ENCODE measurements at regions not wholly inside any gene's neighbourhood (a gene's known extent, or its start where the extent isn't known, plus 50 kb on each side); places are given as distances from the start of the nearest gene placed in this dataset.
"Not testable (repeated sequence)": the region's sequence is repeated elsewhere in the genome, so short reads cannot be mapped to it uniquely, and the experiment has no call there.

DNA sequence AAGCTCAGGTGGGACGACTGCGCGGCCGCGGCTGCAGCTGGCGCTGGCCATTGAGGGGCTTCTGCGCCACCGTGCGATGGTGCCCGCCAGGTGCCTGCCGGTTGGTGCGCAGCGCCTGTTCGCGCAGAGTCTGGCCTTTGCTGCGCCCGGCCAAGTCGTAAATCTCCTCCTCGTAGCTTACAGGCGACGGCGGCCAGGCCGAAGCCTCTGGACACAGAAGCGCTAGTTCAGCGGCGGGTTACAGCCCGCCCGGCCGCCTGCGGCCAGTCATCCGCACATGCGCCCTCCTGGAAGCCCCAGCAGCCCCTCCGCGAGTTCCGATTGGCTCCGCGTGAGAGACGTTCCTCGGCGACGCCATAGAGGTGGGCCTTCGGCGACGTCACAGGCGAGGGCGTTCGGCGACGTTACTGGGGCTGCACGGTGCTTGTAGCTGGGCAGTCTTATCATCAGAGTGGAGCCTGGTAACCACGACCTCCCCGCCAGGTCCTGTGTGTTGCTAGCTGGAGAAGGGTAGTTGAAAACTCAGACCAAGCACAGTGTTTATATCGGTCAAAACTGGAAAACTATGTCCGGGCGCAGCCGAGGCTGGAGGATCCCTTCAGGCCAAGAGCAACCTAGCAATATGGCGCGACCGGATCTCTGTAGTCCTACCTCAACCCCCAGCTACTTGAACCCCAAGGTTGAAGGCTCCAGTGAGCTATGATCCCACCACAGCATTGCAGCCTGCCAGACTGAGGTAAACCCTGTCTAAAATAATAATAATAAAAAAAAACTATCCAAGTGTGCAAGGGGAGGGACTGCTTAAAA, 265.7 kb downstream of the OR4C45 start:
- DNase-seq, result no peak
- Mint-ChIP-seq H3K9me3 (peaks cover 10% of the 10 kb centered on the region), H3K36me3 (ENCODE audit: low read depth) (no peaks in the 10 kb centered on the region), H3K27me3 (no peaks in the 10 kb centered on the region), H3K4me3 (no peak overlapping the region), H3K4me1 (no peaks in the 10 kb centered on the region), H3K27ac (no peak overlapping the region)
- ChIA-PET POLR2A (no interaction called here), CTCF (no interaction called here)

DNA sequence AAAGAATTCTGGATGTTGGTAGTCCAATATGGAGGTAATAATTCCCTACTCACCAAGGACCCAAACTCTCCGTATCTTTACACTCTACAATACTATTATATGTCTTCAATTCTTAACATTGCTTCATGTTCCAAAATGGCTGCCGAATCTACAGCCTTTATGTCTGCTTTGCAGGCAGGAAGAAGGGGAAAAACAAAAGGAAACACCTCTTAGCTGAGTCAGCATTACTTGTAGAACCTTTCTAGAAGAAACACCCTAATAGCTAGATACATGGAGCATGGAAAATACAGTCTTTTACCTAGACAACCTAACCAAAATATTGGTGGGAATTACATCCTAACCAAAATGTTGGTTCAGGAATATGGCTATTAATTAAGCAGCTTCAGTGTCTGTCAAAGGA, 298.0 kb downstream of the OR4C45 start:
- CTCF ChIA-PET; H3K27me3 Mint-ChIP-seq; H3K4me3 Mint-ChIP-seq; H3K27ac Mint-ChIP-seq; H3K4me1 Mint-ChIP-seq; DNase-seq; H3K36me3 Mint-ChIP-seq (ENCODE audit: low read depth); POLR2A ChIA-PET: not testable (repeated sequence)
- peaks cover 37% of the 10 kb centered on the region for H3K9me3 Mint-ChIP-seq

DNA sequence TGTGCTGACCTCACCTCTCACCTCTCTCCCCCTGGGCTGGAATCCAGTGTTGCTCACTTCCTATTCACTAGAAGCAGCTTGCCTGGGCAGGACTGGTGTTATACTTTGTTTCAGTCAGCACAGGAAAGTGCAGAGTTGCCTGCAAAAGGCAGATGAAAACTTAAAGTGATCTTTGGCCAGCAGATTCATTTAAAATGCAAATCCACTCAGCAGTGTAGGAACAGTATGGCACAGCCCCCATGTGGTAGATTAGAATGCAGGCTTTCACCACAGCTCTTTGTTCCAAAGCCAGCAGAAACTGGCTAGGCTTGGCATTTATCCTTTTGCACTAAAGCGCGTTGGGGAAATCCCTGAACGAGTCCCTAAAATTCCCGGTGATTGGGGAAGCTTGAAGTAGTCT, 301.2 kb downstream of the OR4C45 start:
- POLR2A ChIA-PET, result interaction anchor here (0.5 kb wide), 1 partner anchor 300 kb away, joined by 3 read pairs; no protein-coding TSS in a partner anchor
- H3K4me3 Mint-ChIP-seq, result no peak overlapping the region
- CTCF ChIA-PET, result no interaction called here
- no peak for DNase-seq
- no peaks in the 10 kb centered on the region for H3K36me3 Mint-ChIP-seq (ENCODE audit: low read depth)
- H3K27ac Mint-ChIP-seq, result no peak overlapping the region
- peaks cover 26% of the 10 kb centered on the region for H3K9me3 Mint-ChIP-seq
- no peaks in the 10 kb centered on the region for H3K4me1 Mint-ChIP-seq
- no peaks in the 10 kb centered on the region for H3K27me3 Mint-ChIP-seq

DNA sequence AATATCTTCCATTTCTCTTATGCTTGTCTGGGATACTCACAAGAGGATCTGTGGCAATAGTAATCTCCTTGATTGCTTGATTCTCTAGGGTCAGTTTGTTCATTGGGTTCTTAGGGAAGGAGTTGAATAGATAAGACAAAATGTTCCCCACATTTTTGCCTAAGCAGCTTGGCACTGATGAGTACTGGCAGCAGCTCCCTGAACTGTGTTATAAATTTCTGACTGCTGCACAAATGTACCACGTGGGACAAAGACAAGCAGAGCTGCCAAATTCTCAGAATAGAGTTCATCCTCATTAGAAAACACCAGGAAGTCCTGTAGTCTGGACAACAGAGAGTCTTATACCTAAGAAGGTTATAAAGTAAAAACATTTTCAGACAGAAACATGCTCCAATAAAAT, 304.8 kb downstream of the OR4C45 start:
- DNase-seq, CTCF ChIA-PET: not testable (repeated sequence)

DNA sequence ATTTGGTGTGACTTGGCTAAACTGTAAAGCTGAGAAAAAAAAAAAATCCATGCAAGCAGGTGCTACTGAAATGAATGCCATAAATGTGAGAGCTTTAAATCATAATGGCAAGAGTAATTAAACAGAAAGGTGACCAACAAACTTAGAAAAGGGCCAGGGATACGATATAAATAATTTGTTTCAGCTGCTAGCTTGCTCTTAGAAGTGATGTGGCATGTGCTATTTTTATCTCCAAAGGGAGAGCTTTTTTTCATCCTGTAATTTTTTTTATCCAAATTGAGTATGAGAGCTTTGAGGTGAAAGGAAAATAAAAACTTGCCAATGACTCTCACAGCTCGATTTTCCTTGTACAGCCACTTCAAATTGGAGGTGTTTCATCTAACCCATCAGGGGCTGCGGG, 315.3 kb downstream of the OR4C45 start:
- H3K4me3 Mint-ChIP-seq; H3K9me3 Mint-ChIP-seq; H3K27me3 Mint-ChIP-seq; POLR2A ChIA-PET; H3K4me1 Mint-ChIP-seq; DNase-seq; H3K27ac Mint-ChIP-seq; H3K36me3 Mint-ChIP-seq (ENCODE audit: low read depth); CTCF ChIA-PET: not testable (repeated sequence)

More for the DNA sequence above, 304.8 kb downstream of the OR4C45 start:
- H3K27ac Mint-ChIP-seq; POLR2A ChIA-PET; H3K4me3 Mint-ChIP-seq; H3K4me1 Mint-ChIP-seq; H3K36me3 Mint-ChIP-seq (ENCODE audit: low read depth); H3K27me3 Mint-ChIP-seq: not testable (repeated sequence)
- peaks cover 26% of the 10 kb centered on the region for H3K9me3 Mint-ChIP-seq

DNA sequence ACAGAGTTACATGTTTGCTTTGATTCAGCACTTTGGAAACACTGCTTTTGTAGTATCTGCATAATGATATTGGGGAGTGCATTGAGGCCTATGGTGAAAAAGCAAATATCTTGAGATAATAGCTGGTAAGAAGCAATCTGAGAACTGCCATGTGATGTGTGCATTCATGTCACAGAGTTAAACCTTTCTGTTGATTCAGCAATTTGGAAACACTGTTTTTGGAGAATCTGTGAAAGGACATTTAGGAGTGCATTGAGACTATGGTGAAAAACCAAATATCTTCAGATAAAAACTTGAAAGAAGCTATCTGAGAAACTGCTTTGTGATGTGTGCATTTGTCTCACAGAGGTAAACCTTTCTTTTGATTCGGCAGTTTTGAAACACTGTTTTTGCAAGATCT, 346.8 kb downstream of the OR4C45 start:
- POLR2A ChIA-PET, result no interaction called here
- no peaks in the 10 kb centered on the region for H3K36me3 Mint-ChIP-seq (ENCODE audit: low read depth)
- H3K27me3 Mint-ChIP-seq, result no peaks in the 10 kb centered on the region
- H3K9me3 Mint-ChIP-seq, result peaks cover 32% of the 10 kb centered on the region
- CTCF ChIA-PET, result no interaction called here
- H3K4me1 Mint-ChIP-seq, result no peaks in the 10 kb centered on the region
- H3K27ac Mint-ChIP-seq, result no peak overlapping the region
- H3K4me3 Mint-ChIP-seq, result no peak overlapping the region
- DNase-seq, result no peak

DNA sequence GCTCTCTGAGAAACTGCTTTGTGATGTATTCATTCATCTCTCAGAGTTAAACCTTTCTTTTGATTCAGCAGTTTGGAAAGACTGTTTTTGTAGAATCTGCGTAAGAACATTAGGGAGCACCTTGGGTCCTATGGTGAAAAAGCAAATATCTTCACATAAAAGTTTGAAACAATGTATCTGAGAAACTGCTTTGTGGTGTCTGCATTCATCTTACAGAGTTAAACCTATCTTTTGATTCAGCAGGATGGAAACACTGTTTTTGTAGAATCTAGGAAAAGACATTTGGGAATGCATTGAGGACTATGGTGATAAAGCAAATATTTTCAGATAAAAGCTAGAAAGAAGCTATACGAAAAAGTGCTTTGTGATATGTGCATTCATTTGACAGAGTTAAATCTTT, 361.3 kb downstream of the OR4C45 start:
- Mint-ChIP-seq H3K27ac (no peak overlapping the region), H3K27me3 (no peaks in the 10 kb centered on the region), H3K36me3 (ENCODE audit: low read depth) (no peaks in the 10 kb centered on the region), H3K4me3 (no peak overlapping the region), H3K4me1 (no peaks in the 10 kb centered on the region), H3K9me3 (peaks cover 49% of the 10 kb centered on the region)
- CTCF ChIA-PET, result no interaction called here
- no peak for DNase-seq
- POLR2A ChIA-PET, result no interaction called here

DNA sequence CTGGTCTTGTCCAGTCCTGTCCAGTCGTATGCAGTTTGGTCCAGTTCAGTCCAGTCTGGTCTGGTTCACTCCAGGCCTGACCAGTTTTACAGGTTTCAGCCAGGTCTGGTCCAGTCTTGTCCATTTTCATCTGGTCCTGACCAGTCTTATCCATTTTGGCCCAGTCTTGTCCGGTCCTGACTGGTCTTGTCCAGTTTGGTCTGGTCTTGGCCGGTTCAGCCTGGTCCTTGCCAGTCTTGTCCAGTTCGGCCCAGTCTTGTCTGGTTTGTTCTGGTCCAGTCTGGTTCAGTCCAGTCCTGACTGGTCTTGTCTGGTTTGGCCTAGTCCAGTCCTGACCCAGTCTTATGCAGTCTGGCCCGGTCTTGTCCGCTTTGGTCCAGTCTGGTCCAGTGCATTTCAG, 380.2 kb downstream of the OR4C45 start:
- no peaks in the 10 kb centered on the region for H3K4me1 Mint-ChIP-seq
- H3K9me3 Mint-ChIP-seq, result peaks cover 27% of the 10 kb centered on the region
- ChIA-PET POLR2A (no interaction called here), CTCF (no interaction called here)
- no peaks in the 10 kb centered on the region for H3K27me3 Mint-ChIP-seq
- no peak for DNase-seq
- H3K4me3 Mint-ChIP-seq, result no peak overlapping the region
- no peak overlapping the region for H3K27ac Mint-ChIP-seq
- no peaks in the 10 kb centered on the region for H3K36me3 Mint-ChIP-seq (ENCODE audit: low read depth)

DNA sequence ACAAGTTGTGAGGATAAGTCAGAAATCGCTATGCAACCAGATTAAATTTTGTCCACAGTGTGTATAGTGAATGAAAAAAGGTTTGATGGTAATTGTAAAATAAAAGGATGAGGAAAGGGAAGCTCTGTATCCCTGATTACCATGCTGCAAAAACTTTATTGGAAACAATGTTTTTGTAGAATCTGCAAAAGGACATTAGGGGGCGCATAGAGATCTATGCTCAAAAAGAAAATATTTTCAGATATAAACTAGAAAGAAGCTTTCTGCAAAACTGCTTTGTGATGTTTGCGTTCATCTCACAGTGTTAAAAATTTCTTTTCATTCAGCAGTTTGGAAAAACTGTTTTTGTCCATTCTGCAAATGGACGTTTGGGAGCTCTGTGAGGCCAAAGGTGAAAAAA, 390.5 kb downstream of the OR4C45 start:
- no peaks in the 10 kb centered on the region for H3K36me3 Mint-ChIP-seq (ENCODE audit: low read depth)
- no peak overlapping the region for H3K4me3 Mint-ChIP-seq
- no peaks in the 10 kb centered on the region for H3K4me1 Mint-ChIP-seq
- POLR2A ChIA-PET, result no interaction called here
- DNase-seq, result no peak
- CTCF ChIA-PET, result no interaction called here
- H3K27ac Mint-ChIP-seq, result no peak overlapping the region
- no peaks in the 10 kb centered on the region for H3K27me3 Mint-ChIP-seq
- H3K9me3 Mint-ChIP-seq, result peaks cover 19% of the 10 kb centered on the region

All from activated CD4-positive, alpha-beta memory T cell treated with anti-CD3 and anti-CD28 coated beads, Interleukin-2, amount 10 ng/mL, durations not matched to agents 7 days and 5 days (primary cell).